GM19238 (cell line): ENCODE measurements at regions not wholly inside any gene's neighbourhood (a gene's known extent, or its start where the extent isn't known, plus 50 kb on each side); places are given as distances from the start of the nearest gene placed in this dataset.
"Not testable (repeated sequence)": the region's sequence is repeated elsewhere in the genome, so short reads cannot be mapped to it uniquely, and the experiment has no call there.

Source experiments
- DNase-seq: peaks from one replicate; pipeline ENCODE4 v3.0.0; 2011; ENCODE audit warnings: low spot score; ENCODE audit not compliant: insufficient read length

GRCh38 chr20:40081653-40082052 is 607.4 kb downstream of the MAFB start:
- no peak for DNase-seq

DNA sequence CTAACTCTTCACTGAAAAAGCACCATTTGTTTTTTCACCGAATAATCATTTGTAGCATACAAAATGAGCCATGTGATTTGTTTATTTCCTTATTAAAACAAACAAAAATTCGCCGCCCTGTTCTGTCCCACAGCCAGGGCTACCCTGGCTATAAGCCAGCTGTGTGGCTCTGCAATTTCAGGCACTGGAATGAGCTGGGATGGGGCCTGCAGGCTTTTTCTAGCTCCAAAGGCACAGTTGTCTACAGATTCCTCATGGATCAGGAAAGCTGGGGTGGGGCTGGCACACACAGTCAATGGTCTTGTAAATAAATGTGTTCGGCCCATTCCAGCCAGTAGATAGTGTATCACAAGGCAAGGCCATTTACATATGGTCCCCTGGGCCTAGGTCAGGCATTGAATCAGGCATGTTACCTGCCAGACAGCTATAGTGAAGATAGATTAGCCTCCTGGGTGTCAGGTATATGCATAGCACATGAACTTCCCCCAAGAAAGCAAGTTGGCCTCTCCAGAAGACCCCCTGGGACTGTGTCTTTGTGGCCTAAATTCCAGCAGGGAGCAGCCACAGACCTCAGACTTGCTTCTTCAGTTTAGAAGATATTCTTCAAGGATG is 608.9 kb downstream of the MAFB start:
- DNase-seq, result no peak

- no peak for DNase-seq
Observed at GRCh38 chr20:40073535-40074111, 615.4 kb downstream of the MAFB start.

DNA sequence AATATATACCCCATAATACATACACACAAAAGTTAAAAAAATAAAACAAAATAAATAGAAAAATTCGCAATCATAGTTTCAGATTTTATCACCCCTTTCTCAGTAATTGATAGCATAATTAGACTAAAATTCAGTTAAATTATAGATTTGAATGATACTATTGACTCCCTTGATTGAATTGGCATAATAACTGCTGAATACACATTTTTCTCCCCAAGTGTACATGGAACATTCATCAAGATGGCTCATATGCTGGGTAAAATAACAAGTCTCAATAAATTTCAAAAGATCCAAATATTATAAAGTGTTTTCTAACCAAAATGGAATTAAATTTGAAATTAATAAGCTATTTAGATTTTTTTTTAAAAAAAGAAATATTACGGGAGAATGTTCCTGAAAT is 616.1 kb downstream of the MAFB start:
- no peak for DNase-seq

GRCh38 chr20:40056171-40056570 is 632.9 kb downstream of the MAFB start:
- no peak for DNase-seq

GRCh38 chr20:40055711-40056110 is 633.3 kb downstream of the MAFB start:
- DNase-seq, result no peak

GRCh38 chr20:40054311-40054710 is 634.7 kb downstream of the MAFB start:
- no peak for DNase-seq

DNA sequence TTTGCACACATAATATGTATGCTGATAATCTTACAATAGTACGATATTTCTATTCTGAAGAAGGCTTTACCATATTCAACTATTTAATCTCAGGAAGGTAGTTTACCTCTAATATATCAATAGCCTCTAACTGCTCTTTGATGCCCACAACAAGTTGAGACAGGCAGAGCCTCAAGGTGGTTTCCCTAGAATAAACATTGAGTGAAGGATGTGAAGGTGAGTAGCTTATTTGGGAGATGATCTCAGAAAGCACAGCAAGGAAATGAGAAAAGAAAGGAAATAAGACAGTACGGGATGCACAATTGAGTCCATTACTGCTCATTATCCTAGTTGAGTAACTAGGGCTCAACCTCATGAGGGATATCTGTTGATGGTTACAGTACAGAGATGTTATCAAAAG is 638.4 kb downstream of the MAFB start:
- no peak for DNase-seq

DNA sequence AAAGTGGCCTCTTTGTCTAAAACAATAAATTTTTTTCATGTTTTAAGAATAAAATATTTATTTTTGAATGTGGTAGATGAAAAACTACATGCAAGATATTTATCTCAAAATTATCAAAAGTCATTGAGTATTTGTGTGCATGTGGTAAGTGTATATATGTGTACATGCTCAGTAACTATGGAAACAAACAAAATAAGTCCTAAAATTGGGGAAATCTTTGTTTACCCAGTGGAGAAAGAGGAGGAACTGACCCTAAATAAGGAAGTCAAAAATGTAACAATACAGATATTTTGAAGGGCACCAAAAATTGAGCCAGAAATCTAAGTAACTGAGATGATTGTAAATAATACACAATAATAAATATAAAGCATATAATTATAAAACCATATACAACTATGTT is 639.2 kb downstream of the MAFB start:
- DNase-seq, result no peak

- no peak for DNase-seq
Observed at GRCh38 chr20:40046703-40047102, 642.3 kb downstream of the MAFB start.

GRCh38 chr20:40037511-40037910 is 651.5 kb downstream of the MAFB start:
- DNase-seq, result no peak

DNA sequence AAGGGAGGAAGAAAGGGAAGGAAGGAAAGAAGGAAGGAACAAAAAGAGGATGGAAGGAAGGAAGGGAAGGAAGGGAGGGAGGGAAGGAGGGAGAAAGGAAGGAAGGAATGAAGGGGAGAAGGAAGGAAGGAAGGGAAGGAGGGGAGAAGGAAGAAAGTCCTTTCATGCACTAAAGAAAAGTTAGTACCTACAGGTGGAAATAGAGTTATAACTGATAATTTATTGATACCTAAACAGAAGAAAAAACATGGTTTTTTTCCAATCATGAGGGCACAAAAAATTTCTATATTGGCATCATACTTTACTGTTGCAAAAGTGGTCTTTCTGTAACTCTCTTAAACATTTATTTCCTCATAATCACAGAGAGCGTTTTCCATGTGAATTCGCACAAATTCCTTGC is 659.4 kb downstream of the MAFB start:
- no peak for DNase-seq

GRCh38 chr20:40019510-40019909 is 669.5 kb downstream of the MAFB start:
- no peak for DNase-seq

- no peak for DNase-seq
Observed at GRCh38 chr20:40017765-40018164, 671.3 kb downstream of the MAFB start.

DNA sequence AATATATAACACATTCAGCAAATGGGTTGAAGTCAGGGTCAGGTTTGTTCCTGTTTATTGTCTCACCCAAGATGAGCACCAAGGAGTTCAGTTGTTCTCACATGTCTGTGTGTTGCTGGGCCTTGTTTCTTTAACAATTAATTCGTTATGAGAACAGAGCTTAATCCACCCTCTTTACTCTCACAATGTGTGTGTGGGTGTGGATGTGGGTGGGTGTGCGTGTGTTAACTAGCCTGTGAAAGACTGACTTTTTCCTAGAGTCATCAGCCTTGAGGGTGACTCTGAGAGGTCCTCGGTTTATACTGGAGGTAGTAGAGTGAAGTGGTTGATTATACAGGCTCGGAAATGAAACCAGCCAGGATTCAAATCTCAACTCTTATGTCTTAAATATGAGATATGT is 672.1 kb downstream of the MAFB start:
- DNase-seq, result no peak

DNA sequence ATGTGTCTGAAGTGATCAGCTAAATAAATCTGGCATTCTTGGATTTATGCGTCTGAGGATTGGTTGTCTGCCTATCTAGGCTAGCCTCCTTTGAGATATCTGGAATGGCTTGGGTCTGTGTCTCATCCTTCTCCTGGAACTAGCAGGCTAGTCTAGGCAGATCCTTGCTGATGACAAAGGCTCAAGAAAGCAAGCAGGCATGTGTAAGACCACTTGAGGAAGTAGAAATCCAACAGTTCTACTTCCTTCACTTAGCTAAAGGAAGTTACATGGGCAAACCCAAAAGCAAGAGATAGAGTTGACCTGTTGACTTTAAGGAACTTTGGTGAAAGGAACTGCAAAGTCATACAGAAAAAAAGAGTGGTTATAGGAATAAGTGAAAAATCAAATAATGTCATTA is 672.6 kb downstream of the MAFB start:
- DNase-seq, result no peak

GRCh38 chr20:40012026-40012425 is 677.0 kb downstream of the MAFB start:
- not testable (repeated sequence) for DNase-seq

- DNase-seq, result no peak
Observed at GRCh38 chr20:40010483-40010882, 678.6 kb downstream of the MAFB start.

DNA sequence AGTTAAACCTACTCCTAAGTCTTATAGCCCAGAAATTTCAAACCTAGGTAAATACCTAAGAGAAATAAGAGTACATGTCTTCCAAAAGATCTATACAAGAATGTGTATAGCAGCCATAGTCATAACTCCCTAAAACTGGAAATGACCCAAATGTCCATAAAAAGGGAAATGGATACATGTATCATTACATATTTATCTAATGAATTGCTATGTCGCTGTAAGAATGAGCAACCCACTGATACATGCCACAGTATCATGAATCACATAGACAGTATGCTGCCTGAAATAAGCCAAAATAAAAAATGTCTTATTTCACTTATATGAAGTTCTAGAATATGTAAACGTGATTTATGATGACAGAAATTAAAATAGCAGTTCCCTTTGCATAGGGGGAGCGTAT is 679.5 kb downstream of the MAFB start:
- DNase-seq, result no peak

DNA sequence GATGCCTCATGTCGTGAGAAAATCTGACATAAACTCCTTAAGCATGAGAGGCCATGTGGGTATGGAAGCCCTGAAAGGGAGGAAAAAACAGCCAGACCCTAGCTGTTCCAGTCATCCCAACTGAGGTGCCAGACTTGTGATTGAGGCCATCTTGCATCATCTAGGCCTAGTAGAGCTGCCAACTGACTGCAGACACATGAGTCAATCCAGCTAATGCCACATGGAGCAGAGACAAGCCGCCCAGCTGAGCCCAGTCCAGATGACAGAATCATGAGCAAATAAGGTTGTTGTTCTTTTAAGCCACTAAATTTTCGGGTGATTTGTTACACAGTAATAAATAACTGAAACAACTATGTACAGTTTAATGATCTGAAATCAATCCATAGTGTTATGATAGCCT is 680.9 kb downstream of the MAFB start:
- DNase-seq, result no peak

DNA sequence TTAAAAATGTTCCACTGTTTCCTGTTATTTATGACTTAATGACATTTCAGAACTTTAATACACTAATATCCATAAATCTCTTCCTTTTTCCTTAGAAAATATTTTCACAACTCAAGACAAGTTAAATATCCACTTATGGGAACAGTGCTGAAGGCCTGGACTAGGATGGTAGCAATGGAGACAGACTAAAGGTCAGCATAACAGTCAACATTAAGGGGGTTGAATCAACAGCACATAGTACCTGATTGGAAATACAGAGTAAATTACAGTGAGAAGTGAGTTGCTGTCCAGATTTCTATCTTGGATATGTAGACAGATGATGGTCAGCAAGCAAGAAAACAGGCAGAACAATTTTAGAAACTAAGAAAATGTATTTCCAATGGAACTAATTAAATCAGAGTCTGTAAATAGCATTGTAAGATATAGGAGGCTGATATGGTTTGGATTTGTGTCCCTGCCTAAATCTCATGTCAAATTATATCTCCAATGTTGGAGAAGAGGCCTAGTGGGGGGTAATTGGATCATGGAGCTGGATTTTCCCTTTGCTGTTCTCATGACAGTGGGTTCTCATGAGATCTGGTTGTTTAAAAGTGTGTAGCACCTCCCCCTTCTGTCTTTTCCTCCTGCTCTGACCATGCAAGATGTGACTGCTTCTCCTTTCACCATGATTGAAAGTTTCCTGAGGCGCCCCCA is 682.7 kb downstream of the MAFB start:
- no peak for DNase-seq

DNA sequence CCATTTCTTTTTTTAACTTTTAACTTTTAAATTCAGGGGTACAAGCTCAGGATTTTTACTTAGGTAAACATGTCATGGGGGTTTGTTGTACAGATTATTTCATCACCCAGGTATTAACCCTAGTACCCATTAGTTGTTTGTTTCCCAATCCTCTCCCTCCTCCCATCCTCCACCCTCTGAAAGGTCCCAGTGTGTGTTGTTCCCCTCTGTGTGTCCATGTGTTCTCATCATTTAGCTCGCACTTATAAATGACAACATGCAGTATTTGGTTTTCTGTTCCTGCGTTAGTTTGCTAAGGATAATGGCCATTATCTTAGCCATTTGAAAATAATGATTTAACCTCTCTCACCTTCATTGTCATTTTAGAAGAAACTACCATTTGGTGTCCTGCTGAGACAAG is 684.9 kb downstream of the MAFB start:
- not testable (repeated sequence) for DNase-seq

- DNase-seq, result no peak
Observed at GRCh38 chr20:39993742-39994141, 695.3 kb downstream of the MAFB start.
